WTC11 (cell line): ENCODE measurements at regions not wholly inside any gene's neighbourhood (a gene's known extent, or its start where the extent isn't known, plus 50 kb on each side); places are given as distances from the start of the nearest gene placed in this dataset.

Source experiments
- ATF1 ChIP-seq: sonication (generic); formaldehyde crosslinking; IDR thresholded peaks from 2 replicates; pipeline ENCODE4 v1.8.1; 2023; ENCODE audit warnings: mild to moderate bottlenecking, moderate library complexity, missing genetic modification reagents
- NFYB ChIP-seq: sonication (generic); formaldehyde crosslinking; conservative IDR thresholded peaks from 2 replicates; pipeline ENCODE4 v1.8.0; 2022; ENCODE audit warnings: low read depth, missing genetic modification reagents
- TEAD4 ChIP-seq: sonication (generic); formaldehyde crosslinking; IDR thresholded peaks from 2 replicates; pipeline ENCODE4 v1.8.0; 2022; ENCODE audit warnings: mild to moderate bottlenecking, missing genetic modification reagents
- TF ChIP-seq, protein P1 (sequence below): fragments of 200-600 bp; IDR thresholded peaks from 2 replicates; pipeline ENCODE4 v1.8.0; 2022; ENCODE audit warnings: antibody characterized with exemption
- TF ChIP-seq, protein P2 (sequence below): fragments of 250-450 bp; sonication (Bioruptor Pico); IDR thresholded peaks from 2 replicates; pipeline ENCODE4 v1.9.0; 2021; ENCODE audit warnings: mild to moderate bottlenecking, borderline replicate concordance

DNA sequence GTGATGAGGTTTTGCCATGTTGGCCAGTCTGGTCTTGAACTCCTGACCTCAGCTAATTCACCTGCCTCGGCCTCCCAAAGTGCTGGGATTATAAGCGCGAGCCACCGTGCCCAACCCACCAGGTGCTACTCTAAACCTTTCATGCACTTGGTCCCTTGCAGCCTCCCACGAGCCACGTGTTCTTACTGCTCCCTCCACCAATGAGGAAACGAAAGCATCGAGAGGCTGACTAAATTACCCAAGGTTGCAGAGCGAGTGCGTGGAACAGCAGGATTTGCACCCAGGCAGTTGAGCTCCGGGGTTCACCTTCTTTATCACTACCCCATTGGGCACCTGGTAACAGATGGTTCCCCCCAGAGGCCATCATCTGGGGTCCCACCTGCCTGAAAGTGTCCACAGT lies 208.3 kb downstream of the LY86 start:
- TF ChIP-seq, protein P1, sequence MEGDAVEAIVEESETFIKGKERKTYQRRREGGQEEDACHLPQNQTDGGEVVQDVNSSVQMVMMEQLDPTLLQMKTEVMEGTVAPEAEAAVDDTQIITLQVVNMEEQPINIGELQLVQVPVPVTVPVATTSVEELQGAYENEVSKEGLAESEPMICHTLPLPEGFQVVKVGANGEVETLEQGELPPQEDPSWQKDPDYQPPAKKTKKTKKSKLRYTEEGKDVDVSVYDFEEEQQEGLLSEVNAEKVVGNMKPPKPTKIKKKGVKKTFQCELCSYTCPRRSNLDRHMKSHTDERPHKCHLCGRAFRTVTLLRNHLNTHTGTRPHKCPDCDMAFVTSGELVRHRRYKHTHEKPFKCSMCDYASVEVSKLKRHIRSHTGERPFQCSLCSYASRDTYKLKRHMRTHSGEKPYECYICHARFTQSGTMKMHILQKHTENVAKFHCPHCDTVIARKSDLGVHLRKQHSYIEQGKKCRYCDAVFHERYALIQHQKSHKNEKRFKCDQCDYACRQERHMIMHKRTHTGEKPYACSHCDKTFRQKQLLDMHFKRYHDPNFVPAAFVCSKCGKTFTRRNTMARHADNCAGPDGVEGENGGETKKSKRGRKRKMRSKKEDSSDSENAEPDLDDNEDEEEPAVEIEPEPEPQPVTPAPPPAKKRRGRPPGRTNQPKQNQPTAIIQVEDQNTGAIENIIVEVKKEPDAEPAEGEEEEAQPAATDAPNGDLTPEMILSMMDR, result no peak
- TF ChIP-seq, protein P2, sequence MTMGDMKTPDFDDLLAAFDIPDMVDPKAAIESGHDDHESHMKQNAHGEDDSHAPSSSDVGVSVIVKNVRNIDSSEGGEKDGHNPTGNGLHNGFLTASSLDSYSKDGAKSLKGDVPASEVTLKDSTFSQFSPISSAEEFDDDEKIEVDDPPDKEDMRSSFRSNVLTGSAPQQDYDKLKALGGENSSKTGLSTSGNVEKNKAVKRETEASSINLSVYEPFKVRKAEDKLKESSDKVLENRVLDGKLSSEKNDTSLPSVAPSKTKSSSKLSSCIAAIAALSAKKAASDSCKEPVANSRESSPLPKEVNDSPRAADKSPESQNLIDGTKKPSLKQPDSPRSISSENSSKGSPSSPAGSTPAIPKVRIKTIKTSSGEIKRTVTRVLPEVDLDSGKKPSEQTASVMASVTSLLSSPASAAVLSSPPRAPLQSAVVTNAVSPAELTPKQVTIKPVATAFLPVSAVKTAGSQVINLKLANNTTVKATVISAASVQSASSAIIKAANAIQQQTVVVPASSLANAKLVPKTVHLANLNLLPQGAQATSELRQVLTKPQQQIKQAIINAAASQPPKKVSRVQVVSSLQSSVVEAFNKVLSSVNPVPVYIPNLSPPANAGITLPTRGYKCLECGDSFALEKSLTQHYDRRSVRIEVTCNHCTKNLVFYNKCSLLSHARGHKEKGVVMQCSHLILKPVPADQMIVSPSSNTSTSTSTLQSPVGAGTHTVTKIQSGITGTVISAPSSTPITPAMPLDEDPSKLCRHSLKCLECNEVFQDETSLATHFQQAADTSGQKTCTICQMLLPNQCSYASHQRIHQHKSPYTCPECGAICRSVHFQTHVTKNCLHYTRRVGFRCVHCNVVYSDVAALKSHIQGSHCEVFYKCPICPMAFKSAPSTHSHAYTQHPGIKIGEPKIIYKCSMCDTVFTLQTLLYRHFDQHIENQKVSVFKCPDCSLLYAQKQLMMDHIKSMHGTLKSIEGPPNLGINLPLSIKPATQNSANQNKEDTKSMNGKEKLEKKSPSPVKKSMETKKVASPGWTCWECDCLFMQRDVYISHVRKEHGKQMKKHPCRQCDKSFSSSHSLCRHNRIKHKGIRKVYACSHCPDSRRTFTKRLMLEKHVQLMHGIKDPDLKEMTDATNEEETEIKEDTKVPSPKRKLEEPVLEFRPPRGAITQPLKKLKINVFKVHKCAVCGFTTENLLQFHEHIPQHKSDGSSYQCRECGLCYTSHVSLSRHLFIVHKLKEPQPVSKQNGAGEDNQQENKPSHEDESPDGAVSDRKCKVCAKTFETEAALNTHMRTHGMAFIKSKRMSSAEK, result no peak
- TF ChIP-seq ATF1 (CRISPR knock-in tag), result no peak
- TF ChIP-seq NFYB (CRISPR knock-in tag), result no peak
- no peak for TF ChIP-seq TEAD4 (CRISPR knock-in tag)
